ENCODE measurements at regions not wholly inside any gene's neighbourhood (a gene's known extent, or its start where the extent isn't known, plus 50 kb on each side); places are given as distances from the start of the nearest gene placed in this dataset.

- TF ChIP-seq CTCF (IDR thresholded peaks at IDR 0.05) (no peak), POLR2A (IDR thresholded peaks at IDR 0.05) (no peak)
These were observed 306.9 kb downstream of the AACS start for GRCh38 chr12:125372085-125372484.

Data from heart left ventricle (tissue), 13 donors.